ENCODE measurements at regions not wholly inside any gene's neighbourhood (a gene's known extent, or its start where the extent isn't known, plus 50 kb on each side); places are given as distances from the start of the nearest gene placed in this dataset.

GRCh38 chr12:115049614-115050013 is 365.6 kb upstream of the TBX3 start:
- Mint-ChIP-seq H3K4me1 (no peaks in the 10 kb centered on the region), H3K9me3 (peaks cover 0 to 3% (median 0%) of the 10 kb centered on the region in 7 donors), H3K27ac (no peak overlapping the region), H3K4me3 (no peak overlapping the region), H3K27me3 (ENCODE audit: low read depth in 3 of 3) (peaks cover 0 to 4% (median 2%) of the 10 kb centered on the region in 3 donors), H3K36me3 (no peaks in the 10 kb centered on the region)
- no CpG with 5 or more reads among the region's 4 CpGs for WGBS (ENCODE audit: insufficient coverage)
- H3K79me2 ChIP-seq (ENCODE audit: insufficient read depth, low read length): no peaks in the 10 kb centered on the region
- no peak for TF ChIP-seq CTCF (IDR thresholded peaks at IDR 0.05)
- intact Hi-C loops (cut with micrococcal nuclease): no loop called here
- H3K4me2 ChIP-seq (replicated peaks; ENCODE audit: extremely low read depth, low read length, poor library complexity, severe bottlenecking): no peak overlapping the region
- H2AFZ ChIP-seq (ENCODE audit: insufficient read depth, low read depth, low read length, poor library complexity, severe bottlenecking): no peak overlapping the region
- H3K4me1 ChIP-seq (ENCODE audit: control insufficient read depth in 1 of 2, insufficient read depth in 2 of 2, low read length in 2 of 2): no peaks in the 10 kb centered on the region
- H3K27ac ChIP-seq (ENCODE audit: low read depth in 1 of 2, low read length in 2 of 2): no peak overlapping the region
- no peak overlapping the region for H3K9ac ChIP-seq (ENCODE audit: insufficient read depth, low read length, poor library complexity, severe bottlenecking)
- H3K36me3 ChIP-seq (replicated peaks in 1 of 2; ENCODE audit: control insufficient read depth in 1 of 2, insufficient read depth in 2 of 2, low read length in 2 of 2): no peaks in the 10 kb centered on the region
- DNase-seq: no peak
- H4K20me1 ChIP-seq (ENCODE audit: insufficient read depth, low read length): no peaks in the 10 kb centered on the region
- no peak overlapping the region for H3K4me3 ChIP-seq (replicated peaks in 1 of 3; ENCODE audit: low read depth in 2 of 3, low read length in 3 of 3)
- H3K9me3 ChIP-seq (replicated peaks in 1 of 2; ENCODE audit: control insufficient read depth in 1 of 2, insufficient read depth in 1 of 2, low read length in 2 of 2): no peaks in the 10 kb centered on the region
- H3K27me3 ChIP-seq (ENCODE audit: control insufficient read depth in 2 of 2, insufficient read depth in 2 of 2, low read length in 2 of 2): no peaks in the 10 kb centered on the region

GRCh38 chr12:115046805-115047204 is 362.8 kb upstream of the TBX3 start:
- H3K4me3 Mint-ChIP-seq: no peak overlapping the region
- WGBS (ENCODE audit: insufficient coverage): no CpG with 5 or more reads among the region's 1 CpG
- intact Hi-C loops (cut with micrococcal nuclease): no loop called here

More at GRCh38 chr12:115046805-115047204, 362.8 kb upstream of the TBX3 start:
- no peak for TF ChIP-seq CTCF (IDR thresholded peaks at IDR 0.05)
- no peaks in the 10 kb centered on the region for H3K36me3 Mint-ChIP-seq
- H3K4me3 ChIP-seq (replicated peaks in 1 of 3; ENCODE audit: low read depth in 2 of 3, low read length in 3 of 3): no peak overlapping the region
- H3K9me3 Mint-ChIP-seq: peaks cover 0 to 3% (median 2%) of the 10 kb centered on the region in 7 donors
- H2AFZ ChIP-seq (ENCODE audit: insufficient read depth, low read depth, low read length, poor library complexity, severe bottlenecking): no peak overlapping the region
- H3K27me3 Mint-ChIP-seq (ENCODE audit: low read depth in 3 of 3): peaks cover 0 to 4% (median 2%) of the 10 kb centered on the region in 3 donors
- H3K9ac ChIP-seq (ENCODE audit: insufficient read depth, low read length, poor library complexity, severe bottlenecking): no peak overlapping the region
- H3K27me3 ChIP-seq (ENCODE audit: control insufficient read depth in 2 of 2, insufficient read depth in 2 of 2, low read length in 2 of 2): no peaks in the 10 kb centered on the region
- no peaks in the 10 kb centered on the region for H4K20me1 ChIP-seq (ENCODE audit: insufficient read depth, low read length)
- H3K79me2 ChIP-seq (ENCODE audit: insufficient read depth, low read length): no peaks in the 10 kb centered on the region
- H3K4me1 ChIP-seq (ENCODE audit: control insufficient read depth in 1 of 2, insufficient read depth in 2 of 2, low read length in 2 of 2): no peaks in the 10 kb centered on the region
- H3K27ac Mint-ChIP-seq: no peak overlapping the region
- H3K9me3 ChIP-seq (replicated peaks in 1 of 2; ENCODE audit: control insufficient read depth in 1 of 2, insufficient read depth in 1 of 2, low read length in 2 of 2): no peaks in the 10 kb centered on the region
- H3K36me3 ChIP-seq (replicated peaks in 1 of 2; ENCODE audit: control insufficient read depth in 1 of 2, insufficient read depth in 2 of 2, low read length in 2 of 2): no peaks in the 10 kb centered on the region
- no peak overlapping the region for H3K27ac ChIP-seq (ENCODE audit: low read depth in 1 of 2, low read length in 2 of 2)
- H3K4me2 ChIP-seq (replicated peaks; ENCODE audit: extremely low read depth, low read length, poor library complexity, severe bottlenecking): no peak overlapping the region
- DNase-seq: peak in 1 of 3 donors; percentile 6
- H3K4me1 Mint-ChIP-seq: no peaks in the 10 kb centered on the region
